Adrenal gland (tissue), 5 donors: ENCODE measurements at regions not wholly inside any gene's neighbourhood (a gene's known extent, or its start where the extent isn't known, plus 50 kb on each side); places are given as distances from the start of the nearest gene placed in this dataset.

ENCODE experiments used
- CTCF ChIP-seq, 6 experiments: fragments of 450-650 bp in 4 of 6; fragments of 200-600 bp in 2 of 6; sonication (generic) in 1 of 6; IDR thresholded peaks; 1 replicate in 5 of 6; 2 replicates in 1 of 6; pipeline versions ENCODE4 v1.5.1 to v1.8.0; 2016 to 2021; ENCODE audit warnings: antibody characterized with exemption in 6 of 6, mild to moderate bottlenecking in 2 of 6, moderate library complexity in 1 of 6
- POLR2A ChIP-seq, 2 donors: fragments of 450-650 bp; IDR thresholded peaks; one replicate each; pipeline ENCODE4 v1.6.1; 2017; ENCODE audit warnings: antibody characterized with exemption in 2 of 2, mild to moderate bottlenecking in 2 of 2, moderate library complexity in 1 of 2
- donor health status: DM: no; HTN: no; CAD: no.

DNA sequence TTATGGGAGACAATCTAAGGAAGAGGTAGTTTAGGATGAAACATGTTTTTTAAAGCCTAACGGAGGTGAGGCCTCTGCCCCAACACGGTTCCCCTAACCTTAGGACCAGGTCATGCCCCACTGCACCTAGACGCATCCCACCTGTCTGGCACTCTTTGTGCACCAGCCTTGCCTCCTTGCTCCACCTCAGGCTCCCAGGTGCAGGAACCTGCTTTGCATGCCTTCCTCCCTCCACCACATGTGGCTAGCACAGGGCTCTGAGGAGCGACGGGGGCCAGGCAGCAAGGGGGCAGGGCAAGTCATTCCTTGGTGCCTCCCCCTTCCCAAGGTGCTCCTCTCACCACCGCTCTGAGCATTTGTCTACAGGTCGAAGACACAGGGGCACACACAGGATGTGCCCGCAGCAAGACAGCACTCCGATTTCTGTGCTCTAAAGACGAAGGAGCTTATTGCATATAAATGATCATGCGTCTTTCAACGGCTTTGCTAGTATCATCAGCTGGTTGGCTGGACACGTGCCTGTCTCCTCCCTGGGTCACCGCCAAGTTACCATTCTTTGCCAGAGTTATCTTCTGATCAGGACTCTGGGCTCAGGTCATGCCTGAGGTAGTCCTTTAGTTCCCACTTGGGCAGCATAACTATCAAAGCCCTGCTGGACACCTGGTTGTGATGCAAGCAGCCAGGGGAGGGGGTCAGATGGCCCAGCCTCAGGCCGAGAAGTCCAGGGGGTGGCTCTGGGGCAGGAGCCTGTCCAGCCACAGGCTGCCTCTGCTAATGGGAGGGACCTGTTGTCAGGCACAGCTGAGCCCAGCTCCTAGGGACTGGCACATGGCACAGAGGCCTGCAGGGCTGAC lies 172.0 kb upstream of the NTM start:
- no peak for TF ChIP-seq CTCF (IDR thresholded peaks at IDR 0.05)
- no peak for TF ChIP-seq POLR2A (IDR thresholded peaks at IDR 0.05)
